ENCODE measurements at regions not wholly inside any gene's neighbourhood (a gene's known extent, or its start where the extent isn't known, plus 50 kb on each side); places are given as distances from the start of the nearest gene placed in this dataset.

- TF ChIP-seq, protein P1, sequence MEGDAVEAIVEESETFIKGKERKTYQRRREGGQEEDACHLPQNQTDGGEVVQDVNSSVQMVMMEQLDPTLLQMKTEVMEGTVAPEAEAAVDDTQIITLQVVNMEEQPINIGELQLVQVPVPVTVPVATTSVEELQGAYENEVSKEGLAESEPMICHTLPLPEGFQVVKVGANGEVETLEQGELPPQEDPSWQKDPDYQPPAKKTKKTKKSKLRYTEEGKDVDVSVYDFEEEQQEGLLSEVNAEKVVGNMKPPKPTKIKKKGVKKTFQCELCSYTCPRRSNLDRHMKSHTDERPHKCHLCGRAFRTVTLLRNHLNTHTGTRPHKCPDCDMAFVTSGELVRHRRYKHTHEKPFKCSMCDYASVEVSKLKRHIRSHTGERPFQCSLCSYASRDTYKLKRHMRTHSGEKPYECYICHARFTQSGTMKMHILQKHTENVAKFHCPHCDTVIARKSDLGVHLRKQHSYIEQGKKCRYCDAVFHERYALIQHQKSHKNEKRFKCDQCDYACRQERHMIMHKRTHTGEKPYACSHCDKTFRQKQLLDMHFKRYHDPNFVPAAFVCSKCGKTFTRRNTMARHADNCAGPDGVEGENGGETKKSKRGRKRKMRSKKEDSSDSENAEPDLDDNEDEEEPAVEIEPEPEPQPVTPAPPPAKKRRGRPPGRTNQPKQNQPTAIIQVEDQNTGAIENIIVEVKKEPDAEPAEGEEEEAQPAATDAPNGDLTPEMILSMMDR (conservative IDR thresholded peaks at IDR 0.05; ENCODE audit: low read depth in 2 of 2): no peak
- TF ChIP-seq POLR2AphosphoS5 (IDR thresholded peaks at IDR 0.05; ENCODE audit: low read depth): no peak
These were observed 125.5 kb upstream of the XIRP2 start for GRCh38 chr2:166762746-166763145.

Data from GM23338 (cell line).